RWPE2 (cell line): ENCODE measurements at regions not wholly inside any gene's neighbourhood (a gene's known extent, or its start where the extent isn't known, plus 50 kb on each side); places are given as distances from the start of the nearest gene placed in this dataset.

Source experiments
- ATAC-seq: fragments of 200-7000 bp; cut with Tn5 transposase; 3 replicates; pipeline ENCODE4 v1.9.1; 2021; ENCODE audit warnings: low read depth
- DNase-seq: peaks from one replicate; pipeline ENCODE4 v3.0.0-alpha.2; 2020; ENCODE audit warnings: low spot score
- H3K27ac ChIP-seq: fragments of 450-650 bp; 2 replicates; pipeline ENCODE4 v1.5.1; 2017; ENCODE audit warnings: mild to moderate bottlenecking; ENCODE audit not compliant: poor library complexity, severe bottlenecking
- H3K27me3 ChIP-seq: fragments of 250-450 bp; sonication (Bioruptor Pico); 2 replicates; pipeline ENCODE4 v1.5.1; 2021; ENCODE audit warnings: mild to moderate bottlenecking, moderate library complexity; ENCODE audit not compliant: insufficient read depth, poor library complexity, severe bottlenecking
- H3K36me3 ChIP-seq: fragments of 250-450 bp; sonication (Bioruptor Pico); 2 replicates; pipeline ENCODE4 v1.5.1; 2020; ENCODE audit warnings: low read depth, mild to moderate bottlenecking, moderate library complexity
- H3K4me1 ChIP-seq: fragments of 250-450 bp; sonication (Bioruptor Pico); 2 replicates; pipeline ENCODE4 v1.5.1; 2021; ENCODE audit warnings: mild to moderate bottlenecking, moderate library complexity; ENCODE audit not compliant: insufficient read depth, poor library complexity, severe bottlenecking
- H3K4me3 ChIP-seq: fragments of 250-450 bp; sonication (Bioruptor Pico); 2 replicates; pipeline ENCODE4 v1.5.1; 2021; ENCODE audit warnings: mild to moderate bottlenecking, moderate library complexity; ENCODE audit not compliant: severe bottlenecking
- H3K9me3 ChIP-seq: fragments of 250-450 bp; sonication (Bioruptor Pico); 2 replicates; pipeline ENCODE4 v1.5.1; 2021; ENCODE audit warnings: mild to moderate bottlenecking, moderate library complexity; ENCODE audit not compliant: severe bottlenecking
- TF ChIP-seq, protein P1 (sequence below): fragments of 450-650 bp; IDR thresholded peaks from one replicate; pipeline ENCODE4 v1.5.1; 2017; ENCODE audit warnings: mild to moderate bottlenecking, moderate library complexity; ENCODE audit not compliant: poor library complexity, severe bottlenecking

DNA sequence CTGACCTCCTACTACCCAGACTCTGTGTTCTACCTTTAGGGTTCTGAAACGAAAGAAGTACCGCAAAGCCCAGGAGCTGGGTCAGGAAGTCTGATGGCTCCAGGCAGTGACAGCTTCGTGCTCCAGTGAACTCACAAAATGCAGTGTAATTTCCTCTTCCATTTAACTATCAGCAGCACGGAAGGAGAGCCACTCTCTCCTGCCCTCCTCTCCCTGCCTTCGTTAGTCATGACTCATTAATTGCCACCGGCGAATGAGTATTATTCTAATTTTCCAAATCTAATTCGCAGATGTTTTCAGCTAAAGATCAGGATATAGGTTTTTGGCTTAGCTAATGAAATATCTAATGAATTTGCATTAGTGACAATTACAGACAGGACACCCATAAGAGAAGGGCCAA lies 1262.0 kb downstream of the TYW1 start:
- H3K4me3 ChIP-seq, result no peak overlapping the region
- no peaks in the 10 kb centered on the region for H3K36me3 ChIP-seq
- H3K27me3 ChIP-seq, result no peaks in the 10 kb centered on the region
- no peak for ATAC-seq
- no peaks in the 10 kb centered on the region for H3K9me3 ChIP-seq
- no peak for DNase-seq
- H3K4me1 ChIP-seq, result no peaks in the 10 kb centered on the region
- TF ChIP-seq, protein P1, sequence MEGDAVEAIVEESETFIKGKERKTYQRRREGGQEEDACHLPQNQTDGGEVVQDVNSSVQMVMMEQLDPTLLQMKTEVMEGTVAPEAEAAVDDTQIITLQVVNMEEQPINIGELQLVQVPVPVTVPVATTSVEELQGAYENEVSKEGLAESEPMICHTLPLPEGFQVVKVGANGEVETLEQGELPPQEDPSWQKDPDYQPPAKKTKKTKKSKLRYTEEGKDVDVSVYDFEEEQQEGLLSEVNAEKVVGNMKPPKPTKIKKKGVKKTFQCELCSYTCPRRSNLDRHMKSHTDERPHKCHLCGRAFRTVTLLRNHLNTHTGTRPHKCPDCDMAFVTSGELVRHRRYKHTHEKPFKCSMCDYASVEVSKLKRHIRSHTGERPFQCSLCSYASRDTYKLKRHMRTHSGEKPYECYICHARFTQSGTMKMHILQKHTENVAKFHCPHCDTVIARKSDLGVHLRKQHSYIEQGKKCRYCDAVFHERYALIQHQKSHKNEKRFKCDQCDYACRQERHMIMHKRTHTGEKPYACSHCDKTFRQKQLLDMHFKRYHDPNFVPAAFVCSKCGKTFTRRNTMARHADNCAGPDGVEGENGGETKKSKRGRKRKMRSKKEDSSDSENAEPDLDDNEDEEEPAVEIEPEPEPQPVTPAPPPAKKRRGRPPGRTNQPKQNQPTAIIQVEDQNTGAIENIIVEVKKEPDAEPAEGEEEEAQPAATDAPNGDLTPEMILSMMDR, result no peak
- no peak overlapping the region for H3K27ac ChIP-seq

DNA sequence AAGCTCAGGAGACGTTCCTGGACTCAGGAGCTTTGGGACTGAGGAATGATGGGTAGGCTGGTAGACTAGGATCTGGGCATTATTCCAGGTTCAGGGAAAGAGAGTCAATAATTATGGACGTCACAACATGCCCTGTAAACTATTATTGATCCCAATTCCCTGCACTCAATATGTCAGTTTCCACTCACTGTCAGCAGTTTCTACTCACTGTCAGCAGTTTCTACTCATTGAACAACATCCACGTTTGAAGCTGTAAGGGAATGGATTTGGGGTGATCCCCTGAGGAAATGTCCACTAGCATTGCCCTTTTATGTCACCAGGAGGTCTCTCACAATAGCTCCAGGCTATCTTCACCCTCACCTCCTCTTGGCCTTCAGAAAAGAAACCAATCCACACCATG lies 1268.6 kb downstream of the TYW1 start:
- no peaks in the 10 kb centered on the region for H3K36me3 ChIP-seq
- ATAC-seq, result no peak

DNA sequence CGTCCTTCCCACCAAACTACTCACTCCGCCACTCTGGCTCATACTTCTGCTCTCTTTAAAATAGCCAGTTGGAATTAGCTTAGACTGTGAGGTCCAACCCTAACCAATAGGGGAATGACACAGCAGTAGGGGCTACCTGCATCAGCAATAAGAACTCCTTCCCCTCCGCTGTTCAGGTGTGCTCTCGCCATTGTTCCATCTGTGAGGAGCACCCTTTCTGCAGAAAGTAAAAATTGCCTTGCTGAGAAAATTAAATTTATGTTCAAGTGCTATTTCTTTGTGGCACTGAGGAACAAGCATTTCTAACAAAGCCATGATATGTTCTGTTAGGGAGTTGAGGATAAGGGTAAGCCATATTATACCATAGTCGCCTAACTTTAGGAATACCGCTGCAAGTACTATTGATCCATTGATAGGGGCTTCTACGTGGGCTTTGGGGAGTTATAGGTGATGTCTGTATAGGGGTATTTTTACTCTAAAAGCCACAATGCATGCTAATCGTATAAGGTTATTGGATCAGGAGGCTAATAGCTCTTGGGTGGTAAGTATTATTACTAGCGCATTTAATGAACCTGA lies 1269.5 kb downstream of the TYW1 start:
- no peaks in the 10 kb centered on the region for H3K27me3 ChIP-seq
- no peaks in the 10 kb centered on the region for H3K36me3 ChIP-seq
- H3K27ac ChIP-seq, result no peak overlapping the region
- DNase-seq, result no peak
- no peak for ATAC-seq
- H3K9me3 ChIP-seq, result peaks cover 2% of the 10 kb centered on the region
- no peak overlapping the region for H3K4me3 ChIP-seq
- TF ChIP-seq, protein P1, result no peak
- H3K4me1 ChIP-seq, result no peaks in the 10 kb centered on the region

More for the DNA sequence above, 1268.6 kb downstream of the TYW1 start:
- Histone ChIP-seq H3K4me1 (no peaks in the 10 kb centered on the region), H3K9me3 (peaks cover 2% of the 10 kb centered on the region), H3K27me3 (no peaks in the 10 kb centered on the region), H3K4me3 (no peak overlapping the region), H3K27ac (no peak overlapping the region)
- TF ChIP-seq, protein P1, result no peak
- DNase-seq, result no peak

DNA sequence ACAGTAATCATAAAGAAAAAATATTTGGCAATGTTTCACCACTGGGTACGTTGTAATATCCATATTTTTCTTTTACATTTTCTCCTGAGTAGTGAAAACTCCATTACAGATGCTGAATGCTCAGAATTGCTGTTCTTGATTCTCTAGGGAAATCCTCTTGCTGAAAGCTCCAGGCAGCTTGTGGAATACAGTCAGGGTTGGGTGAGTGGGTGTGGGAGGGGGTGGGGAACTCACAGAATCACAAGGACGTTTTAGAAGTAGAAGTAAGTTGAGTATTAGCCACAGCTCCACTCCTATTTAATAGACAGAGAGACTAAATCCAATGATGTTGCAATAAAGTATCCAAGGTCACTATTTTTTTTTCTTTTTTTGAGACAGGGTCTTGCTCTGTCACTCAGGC lies 1270.9 kb downstream of the TYW1 start:
- Histone ChIP-seq H3K27ac (no peak overlapping the region), H3K9me3 (peaks cover 2% of the 10 kb centered on the region), H3K36me3 (no peaks in the 10 kb centered on the region), H3K27me3 (no peaks in the 10 kb centered on the region), H3K4me3 (no peak overlapping the region), H3K4me1 (no peaks in the 10 kb centered on the region)
- DNase-seq, result no peak
- ATAC-seq, result no peak
- TF ChIP-seq, protein P1, result no peak

DNA sequence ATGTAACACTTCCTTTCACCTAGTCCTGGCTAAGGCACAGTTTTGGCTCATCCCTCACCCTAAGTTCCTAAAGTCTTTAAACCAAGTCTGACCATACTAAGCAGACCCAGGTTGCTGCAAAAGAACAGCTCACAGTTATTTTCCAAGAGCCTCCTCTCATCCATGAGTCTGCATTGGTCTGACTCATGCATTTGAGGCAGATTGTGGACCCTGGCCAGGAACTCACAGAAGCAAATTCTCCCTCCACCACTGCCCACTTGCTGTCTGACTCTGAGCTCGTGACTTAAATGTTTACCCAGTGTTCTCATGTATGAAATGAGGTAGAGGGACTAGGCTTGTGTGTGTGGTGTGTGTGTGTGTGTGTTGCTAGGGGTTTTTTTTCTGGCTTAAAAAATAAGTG lies 1272.8 kb downstream of the TYW1 start:
- no peak for ATAC-seq

More for the DNA sequence above, 1272.8 kb downstream of the TYW1 start:
- H3K27ac ChIP-seq, result no peak overlapping the region
- H3K9me3 ChIP-seq, result peaks cover 2% of the 10 kb centered on the region
- no peaks in the 10 kb centered on the region for H3K36me3 ChIP-seq
- no peaks in the 10 kb centered on the region for H3K27me3 ChIP-seq
- TF ChIP-seq, protein P1, result no peak
- no peaks in the 10 kb centered on the region for H3K4me1 ChIP-seq
- no peak for DNase-seq
- no peak overlapping the region for H3K4me3 ChIP-seq
